ENCODE measurements at regions not wholly inside any gene's neighbourhood (a gene's known extent, or its start where the extent isn't known, plus 50 kb on each side); places are given as distances from the start of the nearest gene placed in this dataset.

DNA sequence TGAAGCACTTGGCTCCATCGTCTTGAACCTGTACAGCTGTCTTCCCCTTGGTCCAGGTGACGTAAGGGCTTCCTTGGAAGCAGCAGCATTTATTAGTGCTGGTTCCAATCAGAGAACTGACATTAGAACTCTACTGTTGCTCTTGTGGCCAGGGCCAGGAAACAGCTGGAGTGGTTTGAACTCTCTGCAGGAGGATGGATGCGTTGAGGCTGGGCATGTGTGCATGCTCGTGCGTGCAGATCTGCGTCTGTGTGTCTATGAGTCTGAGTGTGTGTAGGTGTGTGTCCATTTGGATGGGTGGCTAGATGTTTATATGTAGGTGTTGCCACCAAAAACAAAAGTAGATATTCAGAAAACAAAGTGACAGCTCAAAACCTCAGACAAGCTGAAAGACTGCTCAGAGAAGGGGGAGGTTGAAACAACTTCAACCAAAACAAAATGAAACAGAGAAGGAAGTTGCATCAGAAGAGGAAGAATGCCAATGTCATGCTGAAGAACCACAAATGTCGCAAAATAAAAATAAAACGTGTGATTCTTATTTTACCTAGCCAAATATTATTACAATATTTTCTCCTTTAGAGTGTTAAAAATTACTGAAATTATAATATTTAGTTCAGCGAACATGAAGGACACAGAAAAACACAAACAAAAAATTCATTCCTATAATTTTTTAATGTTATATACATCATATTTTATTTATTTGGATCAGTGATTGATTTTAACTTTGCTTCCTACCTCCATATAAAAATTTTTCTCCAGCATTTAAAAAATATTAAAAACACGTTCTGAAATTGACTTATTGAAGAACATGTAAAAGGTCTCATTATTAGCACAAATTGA is 96.1 kb upstream of the MKLN1 start:
- H3K27ac ChIP-seq (ENCODE audit: insufficient read depth, low read length, poor library complexity, severe bottlenecking): peak overlapping the region; percentile 62
- peak overlapping the region; percentile 9 for H3K4me3 ChIP-seq (ENCODE audit: insufficient read depth, low read depth, low read length, poor library complexity, severe bottlenecking)
- peaks cover 17% of the 10 kb centered on the region for H3K4me1 ChIP-seq (ENCODE audit: control insufficient read depth, insufficient read depth, low read length, poor library complexity, severe bottlenecking)

DNA sequence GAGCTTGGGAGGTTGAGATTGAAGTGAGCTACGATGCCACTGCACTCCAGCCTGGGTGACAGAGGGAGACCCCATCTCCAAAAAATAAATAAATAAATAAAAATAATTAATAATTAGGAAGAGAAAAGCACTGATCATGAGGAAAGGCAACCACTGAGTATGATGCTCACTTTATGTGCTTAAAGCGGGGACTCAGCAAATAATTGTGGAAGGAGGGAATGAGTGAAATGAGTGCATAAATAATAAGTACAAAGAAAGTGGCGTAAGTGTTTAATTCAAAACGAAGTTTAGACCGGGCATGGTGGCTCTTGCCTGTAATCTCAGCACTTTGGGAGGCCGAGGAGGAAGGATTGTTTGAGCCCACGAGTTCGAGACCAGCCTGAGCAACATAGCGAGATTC is 94.9 kb upstream of the MKLN1 start:
- no peaks in the 10 kb centered on the region for H3K36me3 ChIP-seq (ENCODE audit: control insufficient read depth, insufficient read depth, low read length)
- H3K9me3 ChIP-seq (ENCODE audit: control insufficient read depth, low read length): no peaks in the 10 kb centered on the region
- H3K4me3 ChIP-seq (ENCODE audit: insufficient read depth, low read depth, low read length, poor library complexity, severe bottlenecking): no peak overlapping the region
- H3K4me1 ChIP-seq (ENCODE audit: control insufficient read depth, insufficient read depth, low read length, poor library complexity, severe bottlenecking): peaks cover 17% of the 10 kb centered on the region
- H3K27ac ChIP-seq (ENCODE audit: insufficient read depth, low read length, poor library complexity, severe bottlenecking): no peak overlapping the region
- H3K27me3 ChIP-seq (replicated peaks; ENCODE audit: control insufficient read depth, insufficient read depth, low read length, poor library complexity, severe bottlenecking): no peaks in the 10 kb centered on the region
- DNase-seq: no peak

More for the DNA sequence above, 96.1 kb upstream of the MKLN1 start:
- H3K9me3 ChIP-seq (ENCODE audit: control insufficient read depth, low read length): no peaks in the 10 kb centered on the region
- H3K36me3 ChIP-seq (ENCODE audit: control insufficient read depth, insufficient read depth, low read length): no peaks in the 10 kb centered on the region
- DNase-seq: peak; percentile 20 to 69 (median 38)
- no peaks in the 10 kb centered on the region for H3K27me3 ChIP-seq (replicated peaks; ENCODE audit: control insufficient read depth, insufficient read depth, low read length, poor library complexity, severe bottlenecking)

DNA sequence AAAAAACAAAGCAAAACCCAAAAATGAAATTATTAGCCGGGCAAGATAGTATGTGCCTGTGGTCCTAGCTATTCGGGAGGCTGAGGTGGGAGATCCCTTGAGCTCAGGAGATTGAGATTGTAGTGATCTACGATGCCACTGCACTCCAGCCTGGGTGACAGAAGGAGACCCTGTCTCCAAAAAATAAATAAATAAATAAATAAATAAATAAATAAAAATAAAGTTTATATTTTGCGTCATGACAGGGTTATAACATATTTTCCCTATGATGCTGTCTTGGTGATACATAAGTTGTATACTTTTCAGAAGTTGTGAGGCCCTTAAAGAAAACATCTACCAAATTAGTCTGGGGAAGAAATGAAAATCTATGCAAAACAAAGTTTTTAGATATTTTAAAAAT is 94.5 kb upstream of the MKLN1 start:
- no peak overlapping the region for H3K4me3 ChIP-seq (ENCODE audit: insufficient read depth, low read depth, low read length, poor library complexity, severe bottlenecking)
- no peak overlapping the region for H3K27ac ChIP-seq (ENCODE audit: insufficient read depth, low read length, poor library complexity, severe bottlenecking)
- no peaks in the 10 kb centered on the region for H3K36me3 ChIP-seq (ENCODE audit: control insufficient read depth, insufficient read depth, low read length)
- DNase-seq: no peak
- peaks cover 17% of the 10 kb centered on the region for H3K4me1 ChIP-seq (ENCODE audit: control insufficient read depth, insufficient read depth, low read length, poor library complexity, severe bottlenecking)
- H3K27me3 ChIP-seq (replicated peaks; ENCODE audit: control insufficient read depth, insufficient read depth, low read length, poor library complexity, severe bottlenecking): no peaks in the 10 kb centered on the region
- no peaks in the 10 kb centered on the region for H3K9me3 ChIP-seq (ENCODE audit: control insufficient read depth, low read length)

DNA sequence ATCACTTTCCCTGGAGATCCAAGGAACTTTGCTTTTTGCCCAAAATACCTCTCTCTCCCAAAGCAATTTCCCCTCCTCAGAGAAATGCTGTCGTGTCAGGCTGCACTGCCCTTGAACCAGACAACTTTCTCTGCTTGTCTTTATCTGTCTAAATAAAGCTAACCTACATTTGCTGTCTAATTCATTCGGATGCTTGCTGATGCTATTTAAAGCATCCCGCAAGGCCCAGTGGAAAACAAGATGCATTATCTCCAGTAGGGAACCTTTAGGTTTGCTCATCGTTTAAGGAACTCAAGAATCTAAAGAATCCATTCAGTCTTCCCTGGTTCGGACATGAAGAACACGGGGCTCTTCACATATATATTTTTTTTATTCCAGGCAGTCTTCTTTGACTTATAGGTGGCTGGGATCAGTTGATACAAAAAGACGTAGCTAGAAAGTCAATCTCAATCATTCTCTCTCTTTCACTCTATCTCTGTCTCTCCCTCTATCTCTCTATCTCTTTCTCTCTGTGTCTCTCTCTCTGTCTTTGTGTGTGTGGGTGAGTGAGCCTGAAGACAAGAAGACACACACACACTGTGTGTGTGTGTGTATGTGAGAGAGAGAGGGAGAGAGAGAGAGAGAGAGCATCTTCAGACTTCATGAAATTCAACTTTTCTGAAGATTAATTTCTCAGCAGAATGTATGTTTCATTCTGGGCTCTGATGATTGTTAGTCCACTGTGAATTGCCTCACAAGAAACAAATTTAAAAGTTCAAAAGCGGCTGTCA is 92.8 kb upstream of the MKLN1 start:
- Histone ChIP-seq H3K4me3 (ENCODE audit: insufficient read depth, low read depth, low read length, poor library complexity, severe bottlenecking) (no peak overlapping the region), H3K4me1 (ENCODE audit: control insufficient read depth, insufficient read depth, low read length, poor library complexity, severe bottlenecking) (peaks cover 17% of the 10 kb centered on the region), H3K36me3 (ENCODE audit: control insufficient read depth, insufficient read depth, low read length) (no peaks in the 10 kb centered on the region), H3K9me3 (ENCODE audit: control insufficient read depth, low read length) (no peaks in the 10 kb centered on the region), H3K27ac (ENCODE audit: insufficient read depth, low read length, poor library complexity, severe bottlenecking) (peak overlapping the region; percentile 67), H3K27me3 (replicated peaks; ENCODE audit: control insufficient read depth, insufficient read depth, low read length, poor library complexity, severe bottlenecking) (no peaks in the 10 kb centered on the region)
- DNase-seq: no peak

DNA sequence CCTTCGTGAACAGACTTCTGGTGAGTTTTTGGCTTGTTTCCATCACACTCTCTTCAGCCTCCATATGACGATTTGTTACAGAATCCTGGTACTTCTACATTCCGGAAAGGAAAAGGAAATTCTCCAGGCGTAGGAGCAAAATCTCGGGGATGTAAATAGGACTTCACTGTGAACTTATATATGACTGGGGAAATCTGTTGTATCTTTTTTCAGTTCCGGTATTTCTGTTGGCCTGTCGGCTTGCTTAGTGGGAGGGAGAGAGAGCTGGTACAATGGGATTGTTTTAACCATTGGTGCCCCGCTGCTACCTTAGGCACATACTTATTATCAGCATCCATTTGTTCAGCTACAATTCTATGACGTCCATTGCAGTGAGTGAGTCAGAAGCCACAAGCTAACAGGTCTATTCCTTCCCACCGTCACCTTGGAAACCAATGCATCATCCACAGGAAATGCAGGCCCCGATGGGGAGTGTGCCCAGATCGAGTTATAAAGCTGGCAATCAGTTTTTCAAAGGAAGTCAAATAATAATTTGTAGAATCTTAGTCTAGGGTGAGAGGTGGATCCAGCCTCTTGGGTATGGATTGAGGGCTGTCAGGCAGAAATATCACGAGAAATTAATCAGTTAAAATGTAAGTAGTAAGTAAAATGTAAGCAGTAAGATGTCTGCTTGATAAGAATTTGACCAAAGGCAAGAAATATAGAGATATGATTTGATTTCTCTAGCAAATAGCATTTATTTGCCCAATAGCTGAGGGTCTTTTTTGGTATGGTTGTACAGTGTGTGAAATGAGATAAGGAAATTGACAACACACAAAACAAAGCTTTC is 92.0 kb upstream of the MKLN1 start:
- Histone ChIP-seq H3K9me3 (ENCODE audit: control insufficient read depth, low read length) (no peaks in the 10 kb centered on the region), H3K4me3 (ENCODE audit: insufficient read depth, low read depth, low read length, poor library complexity, severe bottlenecking) (no peak overlapping the region), H3K4me1 (ENCODE audit: control insufficient read depth, insufficient read depth, low read length, poor library complexity, severe bottlenecking) (peaks cover 12% of the 10 kb centered on the region), H3K27ac (ENCODE audit: insufficient read depth, low read length, poor library complexity, severe bottlenecking) (peak overlapping the region; percentile 67), H3K36me3 (ENCODE audit: control insufficient read depth, insufficient read depth, low read length) (no peaks in the 10 kb centered on the region), H3K27me3 (replicated peaks; ENCODE audit: control insufficient read depth, insufficient read depth, low read length, poor library complexity, severe bottlenecking) (no peaks in the 10 kb centered on the region)
- DNase-seq: peak; percentile 66 to 76 (median 71)

DNA sequence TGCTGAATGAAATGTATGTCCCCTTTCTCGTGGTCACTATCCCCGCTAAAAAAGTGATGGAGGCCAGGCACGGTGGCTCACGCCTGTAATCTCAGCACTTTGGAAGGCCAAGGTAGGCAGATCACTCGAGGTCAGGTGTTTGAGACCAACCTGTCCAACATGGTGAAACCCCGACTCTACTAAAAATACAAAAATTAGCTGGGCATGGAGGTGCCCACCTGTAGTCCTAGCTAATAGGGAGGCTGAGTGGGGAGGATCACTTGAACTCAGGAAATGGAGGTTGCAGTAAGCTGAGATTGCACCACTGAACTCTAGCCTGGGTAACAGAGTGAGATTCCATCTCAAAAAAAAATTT is 91.4 kb upstream of the MKLN1 start:
- Histone ChIP-seq H3K27me3 (replicated peaks; ENCODE audit: control insufficient read depth, insufficient read depth, low read length, poor library complexity, severe bottlenecking) (no peaks in the 10 kb centered on the region), H3K9me3 (ENCODE audit: control insufficient read depth, low read length) (no peaks in the 10 kb centered on the region), H3K4me1 (ENCODE audit: control insufficient read depth, insufficient read depth, low read length, poor library complexity, severe bottlenecking) (peaks cover 12% of the 10 kb centered on the region), H3K27ac (ENCODE audit: insufficient read depth, low read length, poor library complexity, severe bottlenecking) (peak overlapping the region; percentile 67), H3K4me3 (ENCODE audit: insufficient read depth, low read depth, low read length, poor library complexity, severe bottlenecking) (no peak overlapping the region), H3K36me3 (ENCODE audit: control insufficient read depth, insufficient read depth, low read length) (no peaks in the 10 kb centered on the region)
- no peak for DNase-seq

DNA sequence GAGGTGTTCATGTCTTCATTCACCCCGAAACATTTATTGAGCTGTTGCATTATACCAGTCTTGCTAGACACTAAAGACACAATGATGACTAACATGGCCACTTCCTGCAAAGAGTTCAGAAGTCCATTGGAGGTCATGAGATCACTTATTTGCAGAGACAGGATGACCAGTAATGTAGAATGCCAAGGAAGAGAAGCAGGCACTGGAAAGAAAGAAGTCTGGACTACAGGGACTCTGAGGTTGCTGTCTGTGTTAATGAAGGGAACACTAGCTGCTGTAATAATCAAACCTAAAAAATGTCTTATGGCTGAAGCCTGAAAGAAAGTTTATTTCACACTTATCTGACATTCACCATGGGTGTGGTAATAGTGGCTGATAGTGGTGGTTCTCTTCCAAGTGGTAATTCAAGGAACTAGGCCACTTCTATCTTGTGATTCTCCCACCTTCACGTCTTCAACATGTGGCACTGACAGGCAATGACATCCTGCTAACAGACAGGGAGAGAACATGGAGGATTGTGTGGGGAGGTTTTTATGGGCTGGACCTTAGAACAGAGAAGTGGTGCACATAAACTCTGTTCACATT is 89.2 kb upstream of the MKLN1 start:
- Histone ChIP-seq H3K4me3 (ENCODE audit: insufficient read depth, low read depth, low read length, poor library complexity, severe bottlenecking) (no peak overlapping the region), H3K27ac (ENCODE audit: insufficient read depth, low read length, poor library complexity, severe bottlenecking) (no peak overlapping the region)
- DNase-seq: no peak

DNA sequence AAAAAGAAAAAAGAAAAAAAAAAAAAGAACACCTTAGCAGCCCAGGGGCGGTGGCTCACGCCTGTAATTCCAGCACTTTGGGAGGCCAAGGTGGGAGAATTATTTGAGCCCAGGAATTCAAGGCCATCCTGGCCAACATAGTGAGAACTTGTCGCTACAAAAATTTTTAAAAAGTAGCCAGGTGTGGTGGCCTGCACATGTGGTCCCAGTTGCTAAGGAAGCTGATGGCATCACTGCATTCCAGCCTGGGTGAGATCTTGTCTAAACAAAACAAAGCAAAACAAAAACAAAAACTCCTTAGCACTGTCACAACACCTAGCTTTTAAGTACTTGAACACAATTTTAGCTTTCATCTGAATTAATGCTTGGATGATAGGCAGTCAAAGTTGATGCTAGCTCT is 86.3 kb upstream of the MKLN1 start:
- DNase-seq: no peak
- Histone ChIP-seq H3K27me3 (replicated peaks; ENCODE audit: control insufficient read depth, insufficient read depth, low read length, poor library complexity, severe bottlenecking) (no peaks in the 10 kb centered on the region), H3K9me3 (ENCODE audit: control insufficient read depth, low read length) (no peaks in the 10 kb centered on the region)

More for the DNA sequence above, 89.2 kb upstream of the MKLN1 start:
- H3K4me1 ChIP-seq (ENCODE audit: control insufficient read depth, insufficient read depth, low read length, poor library complexity, severe bottlenecking): peaks cover 12% of the 10 kb centered on the region
- no peaks in the 10 kb centered on the region for H3K9me3 ChIP-seq (ENCODE audit: control insufficient read depth, low read length)
- no peaks in the 10 kb centered on the region for H3K36me3 ChIP-seq (ENCODE audit: control insufficient read depth, insufficient read depth, low read length)
- no peaks in the 10 kb centered on the region for H3K27me3 ChIP-seq (replicated peaks; ENCODE audit: control insufficient read depth, insufficient read depth, low read length, poor library complexity, severe bottlenecking)

DNA sequence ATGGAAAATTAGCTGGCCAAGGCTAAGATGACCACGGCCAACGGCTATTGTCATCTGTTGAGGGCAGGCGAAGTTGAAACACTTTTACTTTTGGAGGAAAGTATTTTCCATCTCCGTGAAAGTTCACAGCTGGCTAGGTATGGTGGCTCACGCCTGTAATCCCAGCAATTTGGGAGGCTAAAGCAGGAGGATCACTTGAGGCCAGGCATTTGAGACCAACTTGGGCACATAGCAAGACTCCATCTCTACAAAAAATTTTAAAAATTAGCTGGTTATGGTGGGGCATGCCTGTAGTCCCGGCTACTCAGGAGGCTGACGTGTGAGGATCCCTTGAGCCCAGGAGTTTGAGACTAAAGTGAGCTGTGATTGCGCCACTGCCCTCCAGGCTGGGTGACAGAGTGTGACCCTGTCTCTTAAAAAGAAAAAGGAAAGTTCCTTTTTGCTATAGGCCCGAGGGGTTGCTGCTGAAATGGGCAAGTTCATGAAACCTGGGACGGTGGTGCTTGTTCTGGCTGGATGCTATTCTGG is 85.5 kb upstream of the MKLN1 start:
- Histone ChIP-seq H3K4me3 (ENCODE audit: insufficient read depth, low read depth, low read length, poor library complexity, severe bottlenecking) (no peak overlapping the region), H3K27ac (ENCODE audit: insufficient read depth, low read length, poor library complexity, severe bottlenecking) (no peak overlapping the region), H3K36me3 (ENCODE audit: control insufficient read depth, insufficient read depth, low read length) (no peaks in the 10 kb centered on the region), H3K27me3 (replicated peaks; ENCODE audit: control insufficient read depth, insufficient read depth, low read length, poor library complexity, severe bottlenecking) (no peaks in the 10 kb centered on the region), H3K9me3 (ENCODE audit: control insufficient read depth, low read length) (no peaks in the 10 kb centered on the region), H3K4me1 (ENCODE audit: control insufficient read depth, insufficient read depth, low read length, poor library complexity, severe bottlenecking) (no peaks in the 10 kb centered on the region)
- DNase-seq: no peak

More for the DNA sequence above, 86.3 kb upstream of the MKLN1 start:
- Histone ChIP-seq H3K27ac (ENCODE audit: insufficient read depth, low read length, poor library complexity, severe bottlenecking) (no peak overlapping the region), H3K4me3 (ENCODE audit: insufficient read depth, low read depth, low read length, poor library complexity, severe bottlenecking) (no peak overlapping the region), H3K36me3 (ENCODE audit: control insufficient read depth, insufficient read depth, low read length) (no peaks in the 10 kb centered on the region), H3K4me1 (ENCODE audit: control insufficient read depth, insufficient read depth, low read length, poor library complexity, severe bottlenecking) (no peaks in the 10 kb centered on the region)
